Astrocyte (in vitro differentiated cells and primary cell): ENCODE measurements at regions not wholly inside any gene's neighbourhood (a gene's known extent, or its start where the extent isn't known, plus 50 kb on each side); places are given as distances from the start of the nearest gene placed in this dataset.

ENCODE experiments used
- EZH2 ChIP-seq: IDR thresholded peaks from 2 replicates; pipeline ENCODE4 v1.6.1; 2012; ENCODE audit warnings: mild to moderate bottlenecking, low read length, inconsistent platforms; ENCODE audit not compliant: insufficient read depth
- TF ChIP-seq, protein P1 (sequence below): IDR thresholded peaks from 2 replicates; pipeline ENCODE4 v1.5.1; 2011; ENCODE audit warnings: low read depth, mild to moderate bottlenecking, inconsistent platforms, low read length, moderate library complexity; ENCODE audit not compliant: insufficient read depth

DNA sequence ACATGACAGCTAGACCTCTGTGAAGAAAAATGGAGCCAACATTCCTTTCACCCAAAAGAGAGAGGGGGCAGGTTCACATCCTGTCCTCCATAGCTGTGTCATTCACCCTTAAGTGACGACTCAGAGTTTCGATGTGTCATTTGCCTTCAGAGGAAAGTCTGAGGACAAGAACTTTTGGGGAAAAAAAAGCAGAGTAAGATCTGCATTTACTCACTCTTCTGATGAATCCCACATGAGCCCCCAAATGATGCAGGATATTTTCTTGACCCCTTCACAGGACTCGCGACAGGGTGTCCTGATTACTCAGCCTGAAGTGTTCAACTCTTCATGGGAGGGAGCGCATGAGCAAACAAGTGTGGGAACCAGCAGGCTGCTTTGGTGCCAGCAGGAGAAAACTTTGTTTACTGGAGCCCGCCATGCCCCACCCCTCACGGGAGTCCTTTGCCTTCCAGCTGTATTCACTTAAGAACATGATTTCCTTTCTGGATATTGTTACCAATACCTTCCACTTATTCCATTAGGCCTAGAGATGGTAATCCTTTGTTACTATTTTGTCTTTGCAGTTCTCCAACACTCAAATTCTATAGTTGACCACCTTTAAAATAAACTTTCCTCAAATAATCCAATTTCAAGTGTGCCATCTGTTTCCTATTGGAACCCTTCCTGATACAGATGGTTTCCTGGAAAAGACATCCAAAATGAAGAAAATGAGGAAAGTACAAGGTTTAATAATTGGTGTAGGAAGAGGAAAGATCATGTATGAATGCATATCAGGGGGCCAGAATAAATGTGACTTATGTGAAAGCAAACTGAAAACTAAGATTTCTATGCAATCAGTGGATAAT lies 729.8 kb downstream of the FAM181B start:
- TF ChIP-seq, protein P1, sequence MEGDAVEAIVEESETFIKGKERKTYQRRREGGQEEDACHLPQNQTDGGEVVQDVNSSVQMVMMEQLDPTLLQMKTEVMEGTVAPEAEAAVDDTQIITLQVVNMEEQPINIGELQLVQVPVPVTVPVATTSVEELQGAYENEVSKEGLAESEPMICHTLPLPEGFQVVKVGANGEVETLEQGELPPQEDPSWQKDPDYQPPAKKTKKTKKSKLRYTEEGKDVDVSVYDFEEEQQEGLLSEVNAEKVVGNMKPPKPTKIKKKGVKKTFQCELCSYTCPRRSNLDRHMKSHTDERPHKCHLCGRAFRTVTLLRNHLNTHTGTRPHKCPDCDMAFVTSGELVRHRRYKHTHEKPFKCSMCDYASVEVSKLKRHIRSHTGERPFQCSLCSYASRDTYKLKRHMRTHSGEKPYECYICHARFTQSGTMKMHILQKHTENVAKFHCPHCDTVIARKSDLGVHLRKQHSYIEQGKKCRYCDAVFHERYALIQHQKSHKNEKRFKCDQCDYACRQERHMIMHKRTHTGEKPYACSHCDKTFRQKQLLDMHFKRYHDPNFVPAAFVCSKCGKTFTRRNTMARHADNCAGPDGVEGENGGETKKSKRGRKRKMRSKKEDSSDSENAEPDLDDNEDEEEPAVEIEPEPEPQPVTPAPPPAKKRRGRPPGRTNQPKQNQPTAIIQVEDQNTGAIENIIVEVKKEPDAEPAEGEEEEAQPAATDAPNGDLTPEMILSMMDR: no peak
- TF ChIP-seq EZH2: no peak
